Hepatocyte (in vitro differentiated cells): ENCODE measurements at regions not wholly inside any gene's neighbourhood (a gene's known extent, or its start where the extent isn't known, plus 50 kb on each side); places are given as distances from the start of the nearest gene placed in this dataset.

Source experiments
- CTCF ChIP-seq: fragments of 200-600 bp; sonication (generic); IDR thresholded peaks from 2 replicates; pipeline ENCODE4 v1.5.1; 2016; ENCODE audit warnings: antibody characterized with exemption, mild to moderate bottlenecking; ENCODE audit not compliant: poor library complexity
- EZH2 ChIP-seq: fragments of 200-600 bp; sonication (generic); IDR thresholded peaks from 2 replicates; pipeline ENCODE4 v1.6.1; 2016; ENCODE audit warnings: antibody characterized with exemption, mild to moderate bottlenecking, borderline replicate concordance

DNA sequence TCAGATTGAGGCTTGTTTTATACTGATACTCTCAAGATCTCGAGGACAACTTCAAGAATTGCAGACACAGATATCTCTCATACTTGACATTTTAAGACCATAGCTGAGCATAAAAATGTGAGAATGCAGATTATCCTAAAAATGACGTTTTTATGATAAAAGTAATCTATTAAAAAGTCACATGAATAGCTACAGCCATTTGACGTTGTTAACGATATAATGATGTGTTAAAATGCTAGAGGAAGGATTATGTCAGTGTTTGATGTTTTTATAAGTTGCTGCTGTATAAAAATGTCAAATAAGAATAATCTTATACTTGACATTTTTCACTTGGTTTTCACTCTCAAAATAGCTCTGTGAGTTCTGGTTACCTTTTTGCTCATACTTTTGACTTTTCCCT, 67.1 kb upstream of the NPVF start:
- no peak for TF ChIP-seq CTCF
- no peak for TF ChIP-seq EZH2
